ENCODE measurements at regions not wholly inside any gene's neighbourhood (a gene's known extent, or its start where the extent isn't known, plus 50 kb on each side); places are given as distances from the start of the nearest gene placed in this dataset.

GRCh38 chr7:46982928-46983327 is 599.0 kb downstream of the TNS3 start (continued):
- TF ChIP-seq CTCF (IDR thresholded peaks at IDR 0.05) (no peak), ATF3 (CRISPR knock-in tag; conservative IDR thresholded peaks at IDR 0.05) (no peak)

GRCh38 chr7:46979439-46979838 is 602.5 kb downstream of the TNS3 start:
- Mint-ChIP-seq H3K4me1 (no peaks in the 10 kb centered on the region), H3K9me3 (no peaks in the 10 kb centered on the region), H3K27me3 (ENCODE audit: low read depth) (no peaks in the 10 kb centered on the region), H3K36me3 (no peaks in the 10 kb centered on the region), H3K27ac (no peak overlapping the region), H3K4me3 (no peak overlapping the region)
- no peak for TF ChIP-seq ZNF281 (CRISPR knock-in tag; IDR thresholded peaks at IDR 0.05)
- TF ChIP-seq HMGA2 (CRISPR knock-in tag; IDR thresholded peaks at IDR 0.05) = no peak
- TF ChIP-seq SMAD3 (CRISPR knock-in tag; IDR thresholded peaks at IDR 0.05; ENCODE audit: borderline replicate concordance) = no peak
- TF ChIP-seq JAZF1 (CRISPR knock-in tag; IDR thresholded peaks at IDR 0.05) = no peak
- no peak for TF ChIP-seq ZNF219 (CRISPR knock-in tag; IDR thresholded peaks at IDR 0.05; ENCODE audit: borderline replicate concordance)
- TF ChIP-seq GRHL2 (CRISPR knock-in tag; IDR thresholded peaks at IDR 0.05; ENCODE audit: insufficient replicate concordance, severe bottlenecking) = no peak
- TF ChIP-seq NFATC4 (CRISPR knock-in tag; IDR thresholded peaks at IDR 0.05) = no peak
- CTCF ChIA-PET = no interaction called here
- POLR2A ChIA-PET = no interaction called here
- ATAC-seq = no peak
- no peak for DNase-seq (ENCODE audit: low spot score)

- Mint-ChIP-seq H3K4me3 (no peak overlapping the region), H3K36me3 (no peaks in the 10 kb centered on the region), H3K27ac (no peak overlapping the region), H3K27me3 (ENCODE audit: low read depth) (no peaks in the 10 kb centered on the region), H3K4me1 (no peaks in the 10 kb centered on the region), H3K9me3 (no peaks in the 10 kb centered on the region)
- DNase-seq (ENCODE audit: low spot score) (no peak), ATAC-seq (no peak)
- ChIA-PET POLR2A (no interaction called here), CTCF (no interaction called here)
- TF ChIP-seq FOXP4 (CRISPR knock-in tag; IDR thresholded peaks at IDR 0.05) (no peak), JUN (CRISPR knock-in tag; IDR thresholded peaks at IDR 0.05) (no peak)
These were observed 606.4 kb downstream of the TNS3 start for GRCh38 chr7:46975493-46975892.

GRCh38 chr7:46972205-46972604 is 609.7 kb downstream of the TNS3 start:
- ATAC-seq = no peak
- CTCF ChIA-PET = no interaction called here
- no peaks in the 10 kb centered on the region for H3K27me3 Mint-ChIP-seq (ENCODE audit: low read depth)
- H3K36me3 Mint-ChIP-seq = no peaks in the 10 kb centered on the region
- no peak overlapping the region for H3K27ac Mint-ChIP-seq
- POLR2A ChIA-PET = no interaction called here
- H3K4me1 Mint-ChIP-seq = no peaks in the 10 kb centered on the region
- no peak overlapping the region for H3K4me3 Mint-ChIP-seq
- H3K9me3 Mint-ChIP-seq = peaks cover 8% of the 10 kb centered on the region
- no peak for DNase-seq (ENCODE audit: low spot score)
- TF ChIP-seq FOXK1 (CRISPR knock-in tag; IDR thresholded peaks at IDR 0.05) (no peak), E2F1 (CRISPR knock-in tag; IDR thresholded peaks at IDR 0.05) (no peak), ELF4 (CRISPR knock-in tag; IDR thresholded peaks at IDR 0.05; ENCODE audit: low read depth) (no peak), ZNF317 (CRISPR knock-in tag; IDR thresholded peaks at IDR 0.05; ENCODE audit: borderline replicate concordance, low read depth) (no peak), ATF1 (CRISPR knock-in tag; IDR thresholded peaks at IDR 0.05) (no peak), SP1 (CRISPR knock-in tag; conservative IDR thresholded peaks at IDR 0.05) (no peak), ZNF138 (CRISPR knock-in tag; conservative IDR thresholded peaks at IDR 0.05) (no peak), SMAD4 (CRISPR knock-in tag; IDR thresholded peaks at IDR 0.05) (no peak), MYBL2 (CRISPR knock-in tag; IDR thresholded peaks at IDR 0.05) (no peak), SOX15 (CRISPR knock-in tag; IDR thresholded peaks at IDR 0.05) (no peak), ZNF396 (CRISPR knock-in tag; IDR thresholded peaks at IDR 0.05; ENCODE audit: borderline replicate concordance) (no peak), ZNF232 (CRISPR knock-in tag; IDR thresholded peaks at IDR 0.05) (no peak), ZNF671 (CRISPR knock-in tag; IDR thresholded peaks at IDR 0.05) (no peak), ZBTB21 (CRISPR knock-in tag; IDR thresholded peaks at IDR 0.05; ENCODE audit: borderline replicate concordance) (no peak), TEAD4 (CRISPR knock-in tag; IDR thresholded peaks at IDR 0.05) (no peak)
